Stromal cell of bone marrow (primary cell): ENCODE measurements at regions not wholly inside any gene's neighbourhood (a gene's known extent, or its start where the extent isn't known, plus 50 kb on each side); places are given as distances from the start of the nearest gene placed in this dataset.
A peak's percentile ranks its signal among the peaks of the same experiment; 100 is the strongest.

ENCODE experiments used
- DNase-seq: peaks from one replicate; pipeline ENCODE4 v3.0.0-alpha.2; 2012; ENCODE audit warnings: low read depth

DNA sequence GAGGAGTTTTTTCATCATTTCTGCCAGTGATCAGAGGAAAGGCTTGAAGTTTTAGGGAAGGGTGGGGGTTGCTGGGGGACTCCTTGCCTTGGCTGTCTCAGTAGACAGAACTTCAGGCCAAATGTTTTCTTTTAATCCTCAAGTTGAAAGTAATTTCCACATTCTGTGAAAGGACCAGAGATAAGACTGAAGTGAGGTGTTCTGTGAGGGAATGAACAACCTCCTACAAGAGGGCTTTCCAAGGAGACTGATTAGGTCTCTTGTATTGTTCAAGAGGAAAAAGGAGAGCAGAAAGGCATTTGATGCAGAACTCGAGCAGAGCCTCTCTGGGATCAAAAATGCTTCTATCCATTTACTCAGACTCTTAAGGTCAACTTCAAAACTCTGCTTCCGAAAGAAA is 282.1 kb upstream of the ATP10B start:
- no peak for DNase-seq

DNA sequence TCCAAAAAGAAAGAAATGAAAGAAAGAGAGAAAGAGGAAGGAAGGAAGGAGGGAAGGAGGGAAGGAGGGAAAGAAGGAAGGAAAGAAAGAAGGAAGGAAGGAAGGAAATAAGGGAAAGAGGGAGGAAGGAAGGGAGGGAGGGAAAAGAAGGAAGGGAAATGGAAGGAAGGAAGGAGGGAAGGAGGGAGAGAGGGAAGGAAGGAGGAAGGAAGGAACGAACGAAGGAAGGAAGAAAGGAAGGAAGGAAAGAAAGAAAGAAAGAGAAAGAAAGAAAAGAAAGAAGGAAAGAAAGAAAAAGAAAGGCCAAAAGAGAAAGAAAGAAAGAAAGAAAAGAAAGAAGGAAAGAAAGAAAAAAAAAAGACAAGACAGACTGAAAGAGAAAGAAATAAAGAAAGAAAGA is 263.9 kb upstream of the ATP10B start:
- DNase-seq = no peak

DNA sequence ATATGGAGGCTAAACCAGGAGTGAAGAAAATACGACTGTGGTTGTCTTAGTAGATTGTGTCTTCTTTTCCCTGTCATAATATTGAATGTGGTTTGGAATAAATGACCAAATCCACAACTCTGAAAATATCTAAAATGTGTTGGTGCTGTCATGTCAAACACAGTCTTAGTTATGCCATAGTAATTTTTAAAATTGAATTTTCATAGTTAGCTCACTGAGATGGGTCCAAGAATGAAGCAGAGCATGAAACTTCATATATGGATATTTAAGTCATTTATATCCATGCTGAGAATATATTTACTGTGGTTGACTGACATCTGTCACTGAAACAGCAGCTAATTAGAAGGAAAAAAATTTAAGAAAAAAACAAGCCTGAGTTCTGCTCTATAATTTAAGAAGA is 260.4 kb upstream of the ATP10B start:
- no peak for DNase-seq

- DNase-seq = peak; percentile 55
Measured at GRCh38 chr5:161105525-161105924, 253.5 kb upstream of the ATP10B start.

DNA sequence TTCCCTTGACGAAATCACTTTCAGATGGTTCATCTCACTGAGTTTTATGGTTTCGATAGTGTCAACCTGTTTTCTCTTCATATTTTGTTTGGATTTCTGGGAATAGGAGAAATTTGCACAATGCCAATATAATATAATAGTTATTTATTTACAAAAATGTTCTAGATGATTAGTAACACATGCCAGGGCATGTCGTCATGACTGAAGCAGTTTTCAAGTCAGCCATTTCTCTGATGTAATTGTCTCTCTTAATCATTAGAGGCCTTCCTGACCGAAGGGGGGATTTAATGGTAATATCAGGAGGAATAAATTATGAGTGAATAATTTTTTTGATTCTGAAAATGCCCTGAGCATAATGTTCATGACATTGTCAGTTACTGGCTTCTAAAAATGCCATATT is 246.5 kb upstream of the ATP10B start:
- no peak for DNase-seq

- DNase-seq = no peak
Measured at GRCh38 chr5:161096581-161096980, 244.6 kb upstream of the ATP10B start.

- DNase-seq = no peak
Measured at GRCh38 chr5:161095953-161096352, 243.9 kb upstream of the ATP10B start.

GRCh38 chr5:161094411-161094810 is 242.4 kb upstream of the ATP10B start:
- DNase-seq = peak; percentile 66

DNA sequence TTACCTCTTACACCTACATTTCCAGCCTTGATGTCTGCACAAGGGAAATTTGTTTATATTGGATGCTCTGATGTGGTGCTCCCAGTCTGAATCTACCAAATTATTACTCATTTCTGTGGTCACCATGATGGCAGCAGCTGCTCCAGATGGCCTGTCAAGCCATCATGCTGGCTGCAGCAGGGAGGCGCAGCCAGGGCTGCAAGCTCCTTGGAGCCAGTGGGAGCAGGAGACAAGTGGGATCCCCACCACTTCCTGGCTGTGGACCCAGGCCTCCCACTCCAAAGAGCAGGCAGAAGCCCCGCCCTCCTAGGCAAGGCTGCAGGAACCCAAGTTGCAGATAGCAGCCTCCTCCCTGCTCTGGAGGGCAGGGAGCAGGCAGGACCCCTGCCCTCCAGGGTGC is 241.1 kb upstream of the ATP10B start:
- no peak for DNase-seq

- no peak for DNase-seq
Measured at GRCh38 chr5:161089569-161089968, 237.6 kb upstream of the ATP10B start.

- peak; percentile 52 for DNase-seq
Measured at GRCh38 chr5:161086461-161086860, 234.4 kb upstream of the ATP10B start.

DNA sequence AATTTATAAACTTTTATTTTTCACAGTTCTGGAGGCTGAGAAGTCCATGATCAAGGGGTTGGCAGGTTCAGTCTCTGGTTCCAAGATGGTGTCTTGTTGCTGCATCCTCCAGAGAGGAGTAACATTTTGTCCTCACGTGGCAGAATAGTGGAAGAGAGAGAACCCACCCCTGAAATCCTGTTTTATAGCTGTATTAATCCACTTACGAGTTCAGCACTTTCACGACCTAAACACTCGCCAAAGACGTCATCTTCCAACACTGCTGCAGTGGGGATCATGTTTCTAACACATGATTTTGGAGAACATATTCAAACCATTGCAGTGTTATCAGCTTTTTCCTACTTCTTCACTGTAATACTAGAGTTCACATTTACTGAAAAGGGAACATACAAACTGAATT is 233.0 kb upstream of the ATP10B start:
- DNase-seq = no peak

DNA sequence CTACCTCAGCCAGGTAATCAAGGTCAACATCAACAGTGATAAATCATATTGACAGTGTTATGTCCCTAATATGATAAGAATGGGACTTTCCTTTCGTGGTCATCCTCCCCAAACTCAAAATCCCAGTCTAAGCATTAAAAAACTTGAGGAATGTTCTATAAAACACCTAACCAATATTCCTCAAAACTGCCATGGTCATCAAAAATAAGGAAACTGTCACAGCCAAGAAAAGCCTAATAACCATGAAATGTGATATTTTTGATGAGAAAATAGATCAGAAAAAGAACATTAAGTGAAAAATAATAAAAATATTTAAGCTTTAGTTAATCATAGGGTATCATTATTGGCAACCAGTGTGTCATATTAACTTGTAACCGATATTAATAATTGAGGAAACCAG is 232.1 kb upstream of the ATP10B start:
- DNase-seq = no peak

GRCh38 chr5:161078793-161079192 is 226.8 kb upstream of the ATP10B start:
- DNase-seq = no peak

GRCh38 chr5:161077936-161078545 is 226.0 kb upstream of the ATP10B start:
- no peak for DNase-seq

DNA sequence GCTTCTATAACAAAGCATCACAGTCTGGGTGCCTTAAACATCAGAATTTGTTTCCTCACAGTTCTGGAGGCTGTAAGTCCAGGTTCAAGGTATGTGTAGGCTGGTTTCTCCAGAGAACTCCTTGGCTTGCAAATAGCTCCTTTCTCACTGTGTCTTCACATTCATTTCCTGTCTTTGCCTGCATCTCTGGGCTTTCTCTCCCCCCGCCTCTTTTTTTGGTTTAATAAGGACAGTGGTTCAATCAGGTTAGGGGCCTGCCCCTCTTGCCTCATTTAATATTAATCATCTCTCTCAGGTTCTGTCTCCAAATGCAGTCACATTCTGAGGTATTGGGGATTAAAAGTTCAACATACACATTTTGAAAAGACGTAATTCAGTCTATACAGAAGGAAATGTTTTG is 225.5 kb upstream of the ATP10B start:
- DNase-seq = no peak

DNA sequence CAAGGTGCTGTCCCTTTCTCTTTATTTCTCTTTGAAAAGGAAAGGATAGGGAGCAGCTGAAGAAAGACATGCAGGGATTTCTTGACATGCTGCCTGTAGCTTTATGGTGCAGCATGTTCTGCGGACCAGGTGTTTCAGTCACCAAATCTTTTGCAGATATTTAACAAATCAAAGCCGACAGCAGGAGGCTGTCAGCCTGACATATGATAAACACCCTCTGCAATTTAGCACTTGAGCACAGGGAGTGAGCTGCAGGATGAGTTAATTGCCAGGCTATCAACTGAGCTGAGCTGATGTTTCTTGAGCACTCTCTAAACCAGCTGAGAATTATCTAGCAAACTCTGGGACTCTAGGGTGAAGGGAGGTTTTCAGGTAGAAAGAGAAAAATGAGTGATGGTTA is 212.8 kb upstream of the ATP10B start:
- DNase-seq = no peak

GRCh38 chr5:161064297-161064696 is 212.3 kb upstream of the ATP10B start:
- DNase-seq = no peak

DNA sequence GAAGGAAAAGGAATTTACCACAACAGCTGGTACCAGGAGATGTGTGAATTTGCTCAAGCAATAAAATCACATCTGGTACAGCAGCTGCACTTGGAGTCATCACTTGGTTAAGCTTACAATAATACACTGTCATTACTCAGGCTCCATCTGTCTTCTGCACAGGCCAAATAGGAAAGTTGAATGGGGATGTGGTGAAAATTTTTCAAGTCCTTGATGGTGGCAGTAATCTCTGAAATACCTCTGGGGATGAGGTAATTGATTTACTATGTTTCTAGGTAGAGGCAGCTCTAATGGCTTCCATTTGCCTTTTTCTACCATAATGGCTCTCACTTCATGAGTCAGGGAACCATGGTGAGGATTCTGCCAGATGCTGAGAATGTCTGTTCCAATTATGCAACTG is 206.8 kb upstream of the ATP10B start:
- no peak for DNase-seq

- no peak for DNase-seq
Measured at GRCh38 chr5:161051920-161052500, 200.0 kb upstream of the ATP10B start.

- no peak for DNase-seq
Measured at GRCh38 chr5:161047024-161047423, 195.0 kb upstream of the ATP10B start.

GRCh38 chr5:161042862-161043261 is 190.9 kb upstream of the ATP10B start:
- DNase-seq = no peak

DNA sequence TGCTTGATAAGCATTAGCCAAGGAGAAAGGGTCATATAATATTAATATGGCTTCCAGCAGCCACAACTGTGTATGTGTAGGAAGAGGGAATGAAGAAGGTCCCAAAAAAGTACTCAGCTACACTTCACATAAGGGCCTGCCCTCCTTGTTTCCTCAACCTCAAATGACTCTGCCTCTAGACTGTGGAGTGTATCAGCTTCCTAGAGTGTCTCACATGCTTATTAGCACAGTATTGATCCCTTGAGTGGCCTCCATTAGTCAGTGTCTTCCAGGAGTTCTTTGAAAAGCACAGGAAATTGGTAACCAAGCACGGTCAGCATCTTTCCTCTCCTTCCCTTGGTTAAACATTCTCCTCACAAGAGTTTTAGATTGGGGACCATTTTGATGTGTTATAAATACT is 190.4 kb upstream of the ATP10B start:
- DNase-seq = no peak

- DNase-seq = no peak
Measured at GRCh38 chr5:161040818-161041217, 188.8 kb upstream of the ATP10B start.
